OCI-LY1 (cell line): ENCODE measurements at regions not wholly inside any gene's neighbourhood (a gene's known extent, or its start where the extent isn't known, plus 50 kb on each side); places are given as distances from the start of the nearest gene placed in this dataset.

Experiments used
- H2AFZ ChIP-seq: fragments of 200-600 bp; sonication (generic), shearing (Covaris generic); 2 replicates; pipeline ENCODE4 v1.6.0; 2014; ENCODE audit warnings: antibody characterized with exemption, mild to moderate bottlenecking, low read length
- H3F3A ChIP-seq: fragments of 200-600 bp; sonication (generic), shearing (Covaris generic); 2 replicates; pipeline ENCODE4 v1.6.0; 2014; ENCODE audit warnings: mild to moderate bottlenecking, antibody characterized with exemption, low read length, moderate library complexity; ENCODE audit not compliant: insufficient read depth
- H3K27ac ChIP-seq: fragments of 200-600 bp; sonication (generic); 2 replicates; pipeline ENCODE4 v1.5.1; 2014; ENCODE audit warnings: low read length, mixed run types, mild to moderate bottlenecking, low read depth; ENCODE audit not compliant: poor library complexity, severe bottlenecking
- H3K27me3 ChIP-seq: fragments of 200-600 bp; sonication (generic); 2 replicates; pipeline ENCODE4 v1.6.0; 2014; ENCODE audit warnings: antibody characterized with exemption, mild to moderate bottlenecking, low read length, moderate library complexity; ENCODE audit not compliant: insufficient read depth
- H3K36me3 ChIP-seq: fragments of 200-600 bp; sonication (generic); 2 replicates; pipeline ENCODE4 v1.6.1; 2014; ENCODE audit warnings: mild to moderate bottlenecking, antibody characterized with exemption, low read length, moderate library complexity, mixed read lengths; ENCODE audit not compliant: insufficient read depth
- H3K4me1 ChIP-seq: fragments of 200-600 bp; sonication (generic); 2 replicates; pipeline ENCODE4 v1.5.1; 2014; ENCODE audit warnings: mild to moderate bottlenecking, low read length, moderate library complexity; ENCODE audit not compliant: insufficient read depth, severe bottlenecking
- H3K4me2 ChIP-seq: fragments of 200-600 bp; sonication (generic), shearing (Covaris generic); 2 replicates; pipeline ENCODE4 v1.6.1; 2014; ENCODE audit warnings: low read length
- H3K4me3 ChIP-seq: fragments of 200-600 bp; sonication (generic); 2 replicates; pipeline ENCODE4 v1.5.1; 2014; ENCODE audit warnings: low read length, low read depth, mild to moderate bottlenecking, mixed read lengths; ENCODE audit not compliant: poor library complexity, severe bottlenecking
- H3K79me2 ChIP-seq: fragments of 200-600 bp; shearing (Covaris generic); 2 replicates; pipeline ENCODE4 v1.6.1; 2016; ENCODE audit warnings: mixed run types, low read length, mixed read lengths; ENCODE audit not compliant: insufficient read depth
- H3K9ac ChIP-seq: fragments of 200-600 bp; sonication (generic), shearing (Covaris generic); 2 replicates; pipeline ENCODE4 v1.6.1; 2014; ENCODE audit warnings: mild to moderate bottlenecking, low read length, mixed read lengths
- H3K9me2 ChIP-seq: fragments of 200-600 bp; sonication (generic), shearing (Covaris generic); 2 replicates; pipeline ENCODE4 v1.6.1; 2014; ENCODE audit warnings: low read depth, mild to moderate bottlenecking, low read length, mixed read lengths
- H3K9me3 ChIP-seq: fragments of 200-600 bp; shearing (Covaris generic); 2 replicates; pipeline ENCODE4 v1.6.1; 2014; ENCODE audit warnings: low read length, mixed read lengths
- H4K20me1 ChIP-seq: fragments of 200-600 bp; sonication (generic), shearing (Covaris generic); 2 replicates; pipeline ENCODE4 v1.6.0; 2016; ENCODE audit warnings: mild to moderate bottlenecking, low read length; ENCODE audit not compliant: insufficient read depth
- EZH2 ChIP-seq: fragments of 200-600 bp; sonication (generic), shearing (Covaris generic); IDR thresholded peaks from 2 replicates; pipeline ENCODE4 v1.8.0; 2017; ENCODE audit warnings: borderline replicate concordance, mixed run types, mild to moderate bottlenecking, antibody characterized with exemption, low read length, moderate library complexity, mixed read lengths
- TF ChIP-seq, protein P1 (sequence below): fragments of 200-600 bp; sonication (generic), shearing (Covaris generic); IDR thresholded peaks from 2 replicates; pipeline ENCODE4 v1.5.1; 2017; ENCODE audit warnings: mild to moderate bottlenecking, antibody characterized with exemption, low read length, moderate library complexity, mixed read lengths

DNA sequence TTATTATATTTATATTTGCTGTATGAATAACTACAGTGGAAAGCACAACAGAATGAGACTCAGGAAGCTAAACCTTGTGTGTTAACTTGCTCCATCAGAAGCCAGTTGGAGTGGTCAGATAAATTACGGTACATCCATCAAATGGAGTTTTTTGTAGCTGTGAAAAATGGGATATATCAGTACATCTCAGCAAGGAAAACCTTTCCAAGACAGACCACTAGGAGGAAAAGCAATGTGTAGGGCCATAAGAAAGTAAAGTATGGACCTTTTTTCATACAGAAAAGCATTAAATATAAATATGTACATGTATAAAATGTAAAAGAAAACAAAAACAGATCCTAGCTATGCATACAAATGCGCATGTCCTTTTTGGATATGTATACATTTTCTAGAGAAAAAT, 403.8 kb upstream of the CDH11 start:
- Histone ChIP-seq H3F3A (no peaks in the 10 kb centered on the region), H3K4me1 (no peaks in the 10 kb centered on the region), H2AFZ (no peak overlapping the region), H3K9me3 (no peaks in the 10 kb centered on the region), H3K4me3 (no peak overlapping the region), H3K79me2 (no peaks in the 10 kb centered on the region), H4K20me1 (no peaks in the 10 kb centered on the region), H3K9ac (no peak overlapping the region), H3K27me3 (0 out of 2 replicates have a peak, but pooled peaks cover 2% of the 10 kb centered on the region), H3K27ac (no peak overlapping the region), H3K9me2 (no peaks in the 10 kb centered on the region), H3K36me3 (no peaks in the 10 kb centered on the region), H3K4me2 (no peak overlapping the region)
- TF ChIP-seq EZH2: no peak
- TF ChIP-seq, protein P1, sequence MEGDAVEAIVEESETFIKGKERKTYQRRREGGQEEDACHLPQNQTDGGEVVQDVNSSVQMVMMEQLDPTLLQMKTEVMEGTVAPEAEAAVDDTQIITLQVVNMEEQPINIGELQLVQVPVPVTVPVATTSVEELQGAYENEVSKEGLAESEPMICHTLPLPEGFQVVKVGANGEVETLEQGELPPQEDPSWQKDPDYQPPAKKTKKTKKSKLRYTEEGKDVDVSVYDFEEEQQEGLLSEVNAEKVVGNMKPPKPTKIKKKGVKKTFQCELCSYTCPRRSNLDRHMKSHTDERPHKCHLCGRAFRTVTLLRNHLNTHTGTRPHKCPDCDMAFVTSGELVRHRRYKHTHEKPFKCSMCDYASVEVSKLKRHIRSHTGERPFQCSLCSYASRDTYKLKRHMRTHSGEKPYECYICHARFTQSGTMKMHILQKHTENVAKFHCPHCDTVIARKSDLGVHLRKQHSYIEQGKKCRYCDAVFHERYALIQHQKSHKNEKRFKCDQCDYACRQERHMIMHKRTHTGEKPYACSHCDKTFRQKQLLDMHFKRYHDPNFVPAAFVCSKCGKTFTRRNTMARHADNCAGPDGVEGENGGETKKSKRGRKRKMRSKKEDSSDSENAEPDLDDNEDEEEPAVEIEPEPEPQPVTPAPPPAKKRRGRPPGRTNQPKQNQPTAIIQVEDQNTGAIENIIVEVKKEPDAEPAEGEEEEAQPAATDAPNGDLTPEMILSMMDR: no peak

DNA sequence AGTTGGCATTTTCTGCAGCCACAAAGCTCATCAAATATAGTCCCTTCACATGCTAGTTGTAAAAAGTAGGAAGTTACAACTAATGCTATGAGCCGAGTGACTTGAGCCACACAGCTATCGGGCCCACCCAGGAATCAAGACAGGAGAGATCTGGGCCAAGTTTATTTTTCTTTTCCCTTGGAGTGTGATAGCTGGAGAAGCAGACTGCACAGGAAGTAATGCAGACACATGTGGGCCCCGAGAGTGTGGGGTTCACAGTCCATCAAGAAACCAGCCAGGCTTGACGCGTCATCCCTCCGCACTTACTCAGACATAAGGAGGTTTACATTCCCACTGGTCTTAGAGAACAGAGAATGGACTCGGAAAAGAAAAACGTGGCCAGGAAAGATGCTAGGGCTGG, 403.1 kb upstream of the CDH11 start:
- Histone ChIP-seq H3K27ac (no peak overlapping the region), H3K4me1 (no peaks in the 10 kb centered on the region), H3K9me3 (no peaks in the 10 kb centered on the region), H3K36me3 (no peaks in the 10 kb centered on the region), H2AFZ (no peak overlapping the region), H3K9ac (no peak overlapping the region), H3K27me3 (0 out of 2 replicates have a peak, but pooled peaks cover 2% of the 10 kb centered on the region), H3F3A (no peaks in the 10 kb centered on the region), H3K9me2 (no peaks in the 10 kb centered on the region), H3K79me2 (no peaks in the 10 kb centered on the region), H3K4me3 (no peak overlapping the region), H4K20me1 (no peaks in the 10 kb centered on the region), H3K4me2 (no peak overlapping the region)
- TF ChIP-seq EZH2: no peak
- TF ChIP-seq, protein P1: no peak

DNA sequence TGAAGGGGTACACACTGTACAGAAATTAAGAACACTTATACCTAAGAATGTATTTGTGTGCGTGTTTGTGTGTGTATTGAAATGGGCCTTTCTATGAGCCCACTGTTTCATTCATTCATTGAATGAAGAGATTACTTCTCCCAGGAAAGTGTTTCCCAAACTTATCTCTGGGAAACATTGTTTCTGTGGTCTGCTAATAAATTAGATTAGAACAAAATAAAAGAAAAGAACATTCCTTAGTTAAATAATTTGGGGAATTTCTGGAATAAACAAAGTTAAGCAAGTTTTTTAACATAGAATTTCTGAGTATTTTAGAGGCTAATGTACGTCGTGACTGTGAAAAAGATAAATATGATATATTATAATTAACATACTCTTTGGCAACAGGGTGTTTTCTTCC, 402.4 kb upstream of the CDH11 start:
- H3K9ac ChIP-seq: no peak overlapping the region
- TF ChIP-seq EZH2: no peak
- TF ChIP-seq, protein P1: no peak
- no peaks in the 10 kb centered on the region for H3K36me3 ChIP-seq
- no peak overlapping the region for H3K4me3 ChIP-seq
- no peaks in the 10 kb centered on the region for H3F3A ChIP-seq
- H2AFZ ChIP-seq: no peak overlapping the region
- no peaks in the 10 kb centered on the region for H3K79me2 ChIP-seq
- H3K27me3 ChIP-seq: 0 out of 2 replicates have a peak, but pooled peaks cover 2% of the 10 kb centered on the region
- no peaks in the 10 kb centered on the region for H3K9me2 ChIP-seq
- no peaks in the 10 kb centered on the region for H4K20me1 ChIP-seq
- no peaks in the 10 kb centered on the region for H3K9me3 ChIP-seq
- no peak overlapping the region for H3K4me2 ChIP-seq
- no peaks in the 10 kb centered on the region for H3K4me1 ChIP-seq
- H3K27ac ChIP-seq: no peak overlapping the region
